ENCODE measurements at regions not wholly inside any gene's neighbourhood (a gene's known extent, or its start where the extent isn't known, plus 50 kb on each side); places are given as distances from the start of the nearest gene placed in this dataset.
"Not testable (repeated sequence)": the region's sequence is repeated elsewhere in the genome, so short reads cannot be mapped to it uniquely, and the experiment has no call there.

DNA sequence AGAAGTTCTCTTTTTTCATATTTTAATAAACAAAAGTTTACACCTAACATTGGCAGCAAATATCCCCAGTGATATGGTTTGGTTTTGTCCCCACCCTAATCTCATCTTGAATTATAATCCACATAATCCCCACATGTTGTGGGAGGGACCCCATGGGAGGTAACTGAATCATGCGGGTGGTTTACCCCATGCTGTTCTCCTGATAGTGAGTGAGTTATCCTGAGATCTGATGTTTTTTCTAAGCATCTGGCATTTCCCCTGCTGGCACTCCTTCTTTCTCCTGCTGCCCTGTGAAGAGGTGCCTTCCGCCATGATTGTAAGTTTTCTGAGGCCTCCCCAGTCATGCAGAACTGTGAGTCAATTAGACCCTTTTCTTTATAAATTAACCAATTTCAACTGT, 214.7 kb downstream of the SLITRK1 start:
- no peak overlapping the region for H3K4me3 ChIP-seq (ENCODE audit: low read depth in 1 of 3, low read length in 3 of 3)
- H3K9me3 ChIP-seq (ENCODE audit: control insufficient read depth in 2 of 2, insufficient read depth in 1 of 2, low read depth in 1 of 2, low read length in 1 of 2) = peaks cover 0 to 7% of the 10 kb centered on the region in 2 donors
- H3K27ac ChIP-seq (ENCODE audit: low read depth in 1 of 3, low read length in 2 of 3) = no peak overlapping the region
- H3K36me3 ChIP-seq (ENCODE audit: control insufficient read depth in 3 of 3, insufficient read depth in 2 of 3, low read depth in 1 of 3, low read length in 3 of 3) = no peaks in the 10 kb centered on the region
- no peaks in the 10 kb centered on the region for H3K27me3 ChIP-seq (ENCODE audit: control insufficient read depth in 3 of 3, insufficient read depth in 3 of 3, low read length in 3 of 3)
- FAIRE-seq (no peak), DNase-seq (no peak)
- no peaks in the 10 kb centered on the region for H3K4me1 ChIP-seq (ENCODE audit: control insufficient read depth in 3 of 3, insufficient read depth in 2 of 3, low read depth in 1 of 3, low read length in 2 of 3)
- 88 to 93% (median 90%) methylated on average over 2 of the region's 2 CpGs for WGBS, 3 donors

DNA sequence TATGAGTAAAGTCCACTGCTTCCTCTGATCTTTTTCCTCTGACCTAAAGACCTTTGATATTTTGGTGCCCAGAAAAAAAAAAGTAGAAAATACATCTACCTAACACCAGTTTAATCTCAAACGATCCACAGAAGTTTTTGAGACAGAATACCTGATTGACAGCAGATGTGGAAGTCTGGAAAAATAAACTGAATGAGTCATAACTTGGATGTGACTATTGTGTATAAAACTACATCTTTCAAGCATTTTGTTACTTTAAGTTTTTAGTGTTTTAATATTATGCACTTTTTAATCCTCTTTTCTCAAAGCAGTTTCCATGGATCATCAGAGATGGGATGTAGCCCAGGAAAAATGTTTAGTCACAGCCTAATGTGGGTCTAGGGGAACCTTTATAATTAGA, 216.1 kb downstream of the SLITRK1 start:
- FAIRE-seq = no peak
- H3K9me3 ChIP-seq (ENCODE audit: control insufficient read depth in 2 of 2, insufficient read depth in 1 of 2, low read depth in 1 of 2, low read length in 1 of 2) = peaks cover 0 to 7% of the 10 kb centered on the region in 2 donors

DNA sequence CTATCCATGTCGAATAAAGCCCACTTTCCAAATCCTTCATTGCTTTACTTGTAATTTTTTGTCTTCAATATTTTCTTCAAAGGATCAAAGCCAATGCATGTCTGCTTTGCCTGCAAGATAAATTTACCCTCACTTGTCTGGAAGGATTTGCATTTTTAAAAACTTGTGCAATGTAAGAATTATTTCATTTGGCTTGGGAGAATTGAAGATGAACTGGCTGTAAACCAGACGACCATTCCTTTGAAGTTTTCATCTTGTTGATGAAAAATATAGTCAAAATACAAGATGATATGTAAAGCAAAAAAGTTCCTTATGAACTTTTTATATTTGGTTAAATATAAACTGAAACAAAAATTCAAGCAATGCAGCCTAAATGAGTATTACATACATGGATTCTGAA, 225.0 kb downstream of the SLITRK1 start:
- no peaks in the 10 kb centered on the region for H3K9me3 ChIP-seq (ENCODE audit: control insufficient read depth in 2 of 2, insufficient read depth in 1 of 2, low read depth in 1 of 2, low read length in 1 of 2)
- DNase-seq = no peak
- H3K4me1 ChIP-seq (ENCODE audit: control insufficient read depth in 3 of 3, insufficient read depth in 2 of 3, low read depth in 1 of 3, low read length in 2 of 3) = no peaks in the 10 kb centered on the region
- no peaks in the 10 kb centered on the region for H3K27me3 ChIP-seq (ENCODE audit: control insufficient read depth in 3 of 3, insufficient read depth in 3 of 3, low read length in 3 of 3)
- no peaks in the 10 kb centered on the region for H3K36me3 ChIP-seq (ENCODE audit: control insufficient read depth in 3 of 3, insufficient read depth in 2 of 3, low read depth in 1 of 3, low read length in 3 of 3)
- FAIRE-seq = no peak
- H3K4me3 ChIP-seq (ENCODE audit: low read depth in 1 of 3, low read length in 3 of 3) = no peak overlapping the region
- H3K27ac ChIP-seq (ENCODE audit: low read depth in 1 of 3, low read length in 2 of 3) = no peak overlapping the region
- WGBS, 3 donors = 46 to 59% (median 55%) methylated on average over 2 of the region's 2 CpGs

More for the DNA sequence above, 216.1 kb downstream of the SLITRK1 start:
- DNase-seq = no peak
- 30 to 62% (median 58%) methylated on average over 1 of the region's 1 CpG for WGBS, 3 donors
- Histone ChIP-seq H3K27me3 (ENCODE audit: control insufficient read depth in 3 of 3, insufficient read depth in 3 of 3, low read length in 3 of 3) (no peaks in the 10 kb centered on the region), H3K4me1 (ENCODE audit: control insufficient read depth in 3 of 3, insufficient read depth in 2 of 3, low read depth in 1 of 3, low read length in 2 of 3) (no peaks in the 10 kb centered on the region), H3K4me3 (ENCODE audit: low read depth in 1 of 3, low read length in 3 of 3) (no peak overlapping the region), H3K36me3 (ENCODE audit: control insufficient read depth in 3 of 3, insufficient read depth in 2 of 3, low read depth in 1 of 3, low read length in 3 of 3) (no peaks in the 10 kb centered on the region), H3K27ac (ENCODE audit: low read depth in 1 of 3, low read length in 2 of 3) (no peak overlapping the region)

DNA sequence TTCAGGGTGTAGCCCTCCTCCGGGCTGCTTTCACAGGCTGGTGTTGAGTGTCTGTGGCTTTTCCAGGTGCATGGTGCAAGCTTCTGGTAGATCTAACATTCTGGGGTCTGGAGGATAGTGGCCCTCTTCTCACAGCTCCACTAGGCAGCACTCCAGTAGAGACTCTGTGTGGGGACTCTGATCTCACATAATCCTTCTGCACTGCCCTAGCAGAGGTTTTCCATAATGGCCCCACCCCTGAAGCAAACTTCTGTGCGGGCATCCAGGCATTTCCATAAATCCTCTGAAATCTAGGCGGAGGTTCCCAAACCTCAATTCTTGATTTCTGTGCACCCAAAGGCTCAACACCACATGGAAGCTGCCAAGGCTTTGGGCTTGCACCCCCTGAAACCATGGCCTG, 239.7 kb downstream of the SLITRK1 start:
- not testable (repeated sequence) for H3K27me3 ChIP-seq (ENCODE audit: control insufficient read depth in 3 of 3, insufficient read depth in 3 of 3, low read length in 3 of 3); H3K27ac ChIP-seq (ENCODE audit: low read depth in 1 of 3, low read length in 2 of 3); DNase-seq; H3K36me3 ChIP-seq (ENCODE audit: control insufficient read depth in 3 of 3, insufficient read depth in 2 of 3, low read depth in 1 of 3, low read length in 3 of 3); H3K4me3 ChIP-seq (ENCODE audit: low read depth in 1 of 3, low read length in 3 of 3); FAIRE-seq; H3K4me1 ChIP-seq (ENCODE audit: control insufficient read depth in 3 of 3, insufficient read depth in 2 of 3, low read depth in 1 of 3, low read length in 2 of 3)
- peaks cover 0 to 16% of the 10 kb centered on the region in 2 donors for H3K9me3 ChIP-seq (ENCODE audit: control insufficient read depth in 2 of 2, insufficient read depth in 1 of 2, low read depth in 1 of 2, low read length in 1 of 2)
- WGBS, 3 donors = 75 to 91% (median 82%) methylated on average over 3 of the region's 3 CpGs

- H3K27ac ChIP-seq (ENCODE audit: low read depth in 1 of 3, low read length in 2 of 3) = no peak overlapping the region
- FAIRE-seq (no peak), DNase-seq (no peak)
- no peaks in the 10 kb centered on the region for H3K4me1 ChIP-seq (ENCODE audit: control insufficient read depth in 3 of 3, insufficient read depth in 2 of 3, low read depth in 1 of 3, low read length in 2 of 3)
- WGBS, 3 donors = 59 to 80% (median 63%) methylated on average over 2 of the region's 2 CpGs
- no peak overlapping the region for H3K4me3 ChIP-seq (ENCODE audit: low read depth in 1 of 3, low read length in 3 of 3)
- no peaks in the 10 kb centered on the region for H3K9me3 ChIP-seq (ENCODE audit: control insufficient read depth in 2 of 2, insufficient read depth in 1 of 2, low read depth in 1 of 2, low read length in 1 of 2)
- no peaks in the 10 kb centered on the region for H3K36me3 ChIP-seq (ENCODE audit: control insufficient read depth in 3 of 3, insufficient read depth in 2 of 3, low read depth in 1 of 3, low read length in 3 of 3)
- no peaks in the 10 kb centered on the region for H3K27me3 ChIP-seq (ENCODE audit: control insufficient read depth in 3 of 3, insufficient read depth in 3 of 3, low read length in 3 of 3)
Observed at GRCh38 chr13:83634601-83635000, 247.7 kb downstream of the SLITRK1 start.

DNA sequence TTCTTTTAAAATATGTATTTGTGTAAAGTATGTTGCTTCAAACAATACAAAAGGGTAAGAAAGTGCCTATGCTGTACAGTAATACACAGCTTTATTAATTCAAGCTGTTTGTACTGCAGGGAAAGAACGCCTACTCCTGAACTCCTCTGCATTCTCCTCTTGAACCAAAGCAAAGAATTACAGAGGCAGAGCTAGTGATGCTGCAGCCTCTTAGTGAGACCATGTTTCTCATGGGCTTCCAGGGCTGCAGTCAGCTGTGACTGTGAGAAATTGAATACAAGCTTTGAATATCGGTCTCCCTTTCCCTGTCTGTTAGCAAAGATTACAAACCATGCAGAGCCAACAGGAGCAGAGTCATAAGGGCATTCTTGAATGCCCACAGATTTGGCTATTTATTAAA, 248.5 kb downstream of the SLITRK1 start:
- no peaks in the 10 kb centered on the region for H3K27me3 ChIP-seq (ENCODE audit: control insufficient read depth in 3 of 3, insufficient read depth in 3 of 3, low read length in 3 of 3)
- 68 to 85% (median 74%) methylated on average over 2 of the region's 2 CpGs for WGBS, 3 donors
- H3K4me1 ChIP-seq (ENCODE audit: control insufficient read depth in 3 of 3, insufficient read depth in 2 of 3, low read depth in 1 of 3, low read length in 2 of 3) = no peaks in the 10 kb centered on the region
- no peak for FAIRE-seq
- H3K27ac ChIP-seq (ENCODE audit: low read depth in 1 of 3, low read length in 2 of 3) = no peak overlapping the region
- no peak for DNase-seq
- H3K36me3 ChIP-seq (ENCODE audit: control insufficient read depth in 3 of 3, insufficient read depth in 2 of 3, low read depth in 1 of 3, low read length in 3 of 3) = no peaks in the 10 kb centered on the region
- H3K4me3 ChIP-seq (ENCODE audit: low read depth in 1 of 3, low read length in 3 of 3) = no peak overlapping the region
- peaks cover 0 to 6% of the 10 kb centered on the region in 2 donors for H3K9me3 ChIP-seq (ENCODE audit: control insufficient read depth in 2 of 2, insufficient read depth in 1 of 2, low read depth in 1 of 2, low read length in 1 of 2)

GRCh38 chr13:83622422-83622784, 259.9 kb downstream of the SLITRK1 start:
- Histone ChIP-seq H3K36me3 (ENCODE audit: control insufficient read depth in 3 of 3, insufficient read depth in 2 of 3, low read depth in 1 of 3, low read length in 3 of 3) (no peaks in the 10 kb centered on the region), H3K4me1 (ENCODE audit: control insufficient read depth in 3 of 3, insufficient read depth in 2 of 3, low read depth in 1 of 3, low read length in 2 of 3) (no peaks in the 10 kb centered on the region), H3K9me3 (ENCODE audit: control insufficient read depth in 2 of 2, insufficient read depth in 1 of 2, low read depth in 1 of 2, low read length in 1 of 2) (peaks cover 2 to 10% of the 10 kb centered on the region in 2 donors), H3K27ac (ENCODE audit: low read depth in 1 of 3, low read length in 2 of 3) (no peak overlapping the region), H3K27me3 (ENCODE audit: control insufficient read depth in 3 of 3, insufficient read depth in 3 of 3, low read length in 3 of 3) (no peaks in the 10 kb centered on the region), H3K4me3 (ENCODE audit: low read depth in 1 of 3, low read length in 3 of 3) (no peak overlapping the region)
- DNase-seq = no peak
- no peak for FAIRE-seq
- WGBS, 3 donors = 54 to 77% (median 74%) methylated on average over 2 of the region's 2 CpGs

GRCh38 chr13:83621765-83622421, 260.4 kb downstream of the SLITRK1 start:
- Histone ChIP-seq H3K4me3 (ENCODE audit: low read depth in 1 of 3, low read length in 3 of 3) (no peak overlapping the region), H3K27ac (ENCODE audit: low read depth in 1 of 3, low read length in 2 of 3) (no peak overlapping the region), H3K27me3 (ENCODE audit: control insufficient read depth in 3 of 3, insufficient read depth in 3 of 3, low read length in 3 of 3) (no peaks in the 10 kb centered on the region), H3K9me3 (ENCODE audit: control insufficient read depth in 2 of 2, insufficient read depth in 1 of 2, low read depth in 1 of 2, low read length in 1 of 2) (peaks cover 2 to 10% of the 10 kb centered on the region in 2 donors), H3K36me3 (ENCODE audit: control insufficient read depth in 3 of 3, insufficient read depth in 2 of 3, low read depth in 1 of 3, low read length in 3 of 3) (no peaks in the 10 kb centered on the region), H3K4me1 (ENCODE audit: control insufficient read depth in 3 of 3, insufficient read depth in 2 of 3, low read depth in 1 of 3, low read length in 2 of 3) (no peaks in the 10 kb centered on the region)
- no peak for FAIRE-seq
- 83 to 91% (median 83%) methylated on average over 10 of the region's 10 CpGs for WGBS, 3 donors
- no peak for DNase-seq

GRCh38 chr13:83620530-83621220, 261.6 kb downstream of the SLITRK1 start:
- H3K4me1 ChIP-seq (ENCODE audit: control insufficient read depth in 3 of 3, insufficient read depth in 2 of 3, low read depth in 1 of 3, low read length in 2 of 3) = no peaks in the 10 kb centered on the region
- no peaks in the 10 kb centered on the region for H3K36me3 ChIP-seq (ENCODE audit: control insufficient read depth in 3 of 3, insufficient read depth in 2 of 3, low read depth in 1 of 3, low read length in 3 of 3)
- DNase-seq (no peak), FAIRE-seq (no peak)
- H3K9me3 ChIP-seq (ENCODE audit: control insufficient read depth in 2 of 2, insufficient read depth in 1 of 2, low read depth in 1 of 2, low read length in 1 of 2) = peaks cover 2 to 10% of the 10 kb centered on the region in 2 donors
- no peak overlapping the region for H3K4me3 ChIP-seq (ENCODE audit: low read depth in 1 of 3, low read length in 3 of 3)
- no peak overlapping the region for H3K27ac ChIP-seq (ENCODE audit: low read depth in 1 of 3, low read length in 2 of 3)
- no peaks in the 10 kb centered on the region for H3K27me3 ChIP-seq (ENCODE audit: control insufficient read depth in 3 of 3, insufficient read depth in 3 of 3, low read length in 3 of 3)

Data from small intestine (tissue), 7 donors.